Smooth muscle cell (in vitro differentiated cells): ENCODE measurements at regions not wholly inside any gene's neighbourhood (a gene's known extent, or its start where the extent isn't known, plus 50 kb on each side); places are given as distances from the start of the nearest gene placed in this dataset.

Experiments used
- DNase-seq: peaks from one replicate; lab custom pipeline; 2025; ENCODE audit not compliant: unreplicated experiment; lab: John Stamatoyannopoulos, UW
- H2AFZ ChIP-seq: fragments of 200-600 bp; sonication (generic); 2 replicates; pipeline ENCODE4 v1.6.0; 2016; ENCODE audit warnings: antibody characterized with exemption, low read depth, mild to moderate bottlenecking
- H3F3A ChIP-seq: fragments of 200-600 bp; sonication (generic); 2 replicates; pipeline ENCODE4 v1.6.0; 2017; ENCODE audit warnings: antibody characterized with exemption, low read depth
- H3K27ac ChIP-seq: fragments of 200-600 bp; sonication (generic); 2 replicates; pipeline ENCODE4 v1.5.1; 2016; ENCODE audit warnings: low read depth, mild to moderate bottlenecking
- H3K27me3 ChIP-seq: fragments of 200-600 bp; sonication (generic); 2 replicates; pipeline ENCODE4 v1.6.1; 2016; ENCODE audit warnings: low read depth, mild to moderate bottlenecking
- H3K36me3 ChIP-seq: fragments of 200-600 bp; sonication (generic); 2 replicates; pipeline ENCODE4 v1.5.1; 2016; ENCODE audit warnings: low read depth
- H3K4me1 ChIP-seq: fragments of 200-600 bp; sonication (generic); 2 replicates; pipeline ENCODE4 v1.5.1; 2016; ENCODE audit warnings: low read depth
- H3K4me2 ChIP-seq: fragments of 200-600 bp; sonication (generic); 2 replicates; pipeline ENCODE4 v1.6.0; 2016; ENCODE audit warnings: mild to moderate bottlenecking
- H3K4me3 ChIP-seq: fragments of 200-600 bp; sonication (generic); 2 replicates; pipeline ENCODE4 v1.5.1; 2016; ENCODE audit warnings: mild to moderate bottlenecking
- H3K79me2 ChIP-seq: fragments of 200-600 bp; sonication (generic); 2 replicates; pipeline ENCODE4 v1.6.0; 2016; ENCODE audit warnings: low read depth, mild to moderate bottlenecking
- H3K9ac ChIP-seq: fragments of 200-600 bp; sonication (generic); 2 replicates; pipeline ENCODE4 v1.6.0; 2016; ENCODE audit warnings: low read depth
- H3K9me3 ChIP-seq: fragments of 200-600 bp; sonication (generic); replicated peaks from 2 replicates; pipeline ENCODE4 v1.5.1; 2016; ENCODE audit warnings: low read depth
- H4K20me1 ChIP-seq: fragments of 200-600 bp; sonication (generic); 2 replicates; pipeline ENCODE4 v1.6.0; 2016; ENCODE audit warnings: low read depth
- CTCF ChIP-seq: fragments of 200-600 bp; sonication (generic); IDR thresholded peaks from 2 replicates; pipeline ENCODE4 v1.5.1; 2017; ENCODE audit warnings: borderline replicate concordance, mild to moderate bottlenecking, antibody characterized with exemption; ENCODE audit not compliant: insufficient read depth, poor library complexity, severe bottlenecking
- WGBS: methylation state at CpG from one replicate; pipeline ENCODE4 v1.1.7; 2016; ENCODE audit warnings: low lambda C conversion rate; 5-methylcytosine and 5-hydroxymethylcytosine counted together

GRCh38 chr2:10237392-10238321, 65.0 kb upstream of the HPCAL1 start:
- Histone ChIP-seq H3F3A (no peaks in the 10 kb centered on the region), H3K27me3 (no peaks in the 10 kb centered on the region), H3K9ac (no peak overlapping the region), H2AFZ (no peak overlapping the region), H3K27ac (no peak overlapping the region), H3K36me3 (no peaks in the 10 kb centered on the region), H4K20me1 (no peaks in the 10 kb centered on the region), H3K4me3 (no peak overlapping the region), H3K9me3 (no peaks in the 10 kb centered on the region), H3K4me1 (no peaks in the 10 kb centered on the region), H3K4me2 (no peak overlapping the region), H3K79me2 (no peaks in the 10 kb centered on the region)
- 92% methylated on average over 28 of the region's 28 CpGs for WGBS
- TF ChIP-seq CTCF = no peak
- DNase-seq = no peak

GRCh38 chr2:10238396-10238795, 64.3 kb upstream of the HPCAL1 start:
- H3K9ac ChIP-seq = no peak overlapping the region
- H3K9me3 ChIP-seq = no peaks in the 10 kb centered on the region
- H3K27ac ChIP-seq = no peak overlapping the region
- no peak overlapping the region for H2AFZ ChIP-seq
- no peaks in the 10 kb centered on the region for H3F3A ChIP-seq
- no peak overlapping the region for H3K4me3 ChIP-seq
- H3K4me1 ChIP-seq = no peaks in the 10 kb centered on the region
- WGBS = 94% methylated on average over 7 of the region's 7 CpGs
- no peak overlapping the region for H3K4me2 ChIP-seq
- no peaks in the 10 kb centered on the region for H3K36me3 ChIP-seq
- no peaks in the 10 kb centered on the region for H3K79me2 ChIP-seq
- no peak for TF ChIP-seq CTCF
- no peaks in the 10 kb centered on the region for H3K27me3 ChIP-seq
- no peaks in the 10 kb centered on the region for H4K20me1 ChIP-seq
- no peak for DNase-seq

GRCh38 chr2:10238991-10239485, 63.7 kb upstream of the HPCAL1 start:
- Histone ChIP-seq H3K4me3 (no peak overlapping the region), H3F3A (no peaks in the 10 kb centered on the region), H3K4me1 (no peaks in the 10 kb centered on the region), H4K20me1 (no peaks in the 10 kb centered on the region), H3K27ac (no peak overlapping the region), H2AFZ (no peak overlapping the region), H3K9ac (no peak overlapping the region), H3K36me3 (no peaks in the 10 kb centered on the region), H3K9me3 (no peaks in the 10 kb centered on the region), H3K4me2 (no peak overlapping the region), H3K79me2 (no peaks in the 10 kb centered on the region), H3K27me3 (no peaks in the 10 kb centered on the region)
- TF ChIP-seq CTCF = no peak
- 94% methylated on average over 12 of the region's 13 CpGs for WGBS
- DNase-seq = no peak

- DNase-seq = no peak
- Histone ChIP-seq H3K9ac (no peak overlapping the region), H3F3A (no peaks in the 10 kb centered on the region), H3K36me3 (no peaks in the 10 kb centered on the region), H3K4me2 (no peak overlapping the region), H3K27me3 (no peaks in the 10 kb centered on the region), H3K4me3 (no peak overlapping the region), H4K20me1 (no peaks in the 10 kb centered on the region), H2AFZ (no peak overlapping the region), H3K27ac (no peak overlapping the region), H3K4me1 (no peaks in the 10 kb centered on the region), H3K79me2 (no peaks in the 10 kb centered on the region), H3K9me3 (no peaks in the 10 kb centered on the region)
- TF ChIP-seq CTCF = no peak
- 75% methylated on average over 14 of the region's 14 CpGs for WGBS
Measured at GRCh38 chr2:10239561-10239967, 63.1 kb upstream of the HPCAL1 start.
